ENCODE measurements at regions not wholly inside any gene's neighbourhood (a gene's known extent, or its start where the extent isn't known, plus 50 kb on each side); places are given as distances from the start of the nearest gene placed in this dataset.

DNA sequence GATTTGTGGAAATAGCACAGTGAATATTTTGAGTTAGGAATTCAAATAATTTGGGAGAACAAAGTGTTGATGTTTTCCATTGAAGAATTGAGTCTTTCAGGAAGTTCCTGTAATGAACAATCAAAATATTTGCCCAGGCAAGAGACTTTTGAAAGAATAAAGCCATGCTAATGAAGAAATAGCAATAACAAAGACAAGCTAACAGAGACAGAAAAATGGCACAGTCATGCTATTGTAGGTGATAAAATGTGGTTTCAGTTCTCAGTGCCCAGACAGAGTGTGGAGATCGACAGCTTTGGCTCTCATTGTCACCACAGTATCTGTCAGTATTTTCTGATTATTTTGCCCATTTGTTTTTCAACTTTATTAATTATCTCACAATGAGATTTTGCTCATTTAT is 490.8 kb upstream of the PIK3C3 start:
- Histone ChIP-seq H3K27me3 (replicated peaks in 1 of 2; ENCODE audit: control insufficient read depth in 2 of 2, extremely low read depth in 1 of 2, insufficient read depth in 2 of 2, low read length in 1 of 2) (no peaks in the 10 kb centered on the region), H3K4me3 (ENCODE audit: control insufficient read depth in 1 of 2, extremely low read depth in 1 of 2, low read length in 1 of 2) (no peak overlapping the region), H3K4me1 (ENCODE audit: control insufficient read depth in 1 of 2, extremely low read depth in 1 of 2, insufficient read depth in 2 of 2, low read length in 2 of 2) (no peaks in the 10 kb centered on the region), H3K36me3 (ENCODE audit: control insufficient read depth in 2 of 2, extremely low read depth in 1 of 2, insufficient read depth in 1 of 2, low read length in 1 of 2) (no peaks in the 10 kb centered on the region), H3K9me3 (no peaks in the 10 kb centered on the region), H3K27ac (ENCODE audit: low read length) (no peak overlapping the region)
- H3K27me3 Mint-ChIP-seq = no peaks in the 10 kb centered on the region
- H3K36me3 Mint-ChIP-seq = no peaks in the 10 kb centered on the region
- DNase-seq (no peak), ATAC-seq (replicated peaks in 1 of 4) (no peak)
- H3K4me3 Mint-ChIP-seq = no peak overlapping the region
- no peaks in the 10 kb centered on the region for H3K4me1 Mint-ChIP-seq
- H3K9me3 Mint-ChIP-seq = peaks cover 15 to 27% (median 16%) of the 10 kb centered on the region in 3 donors
- no peak overlapping the region for H3K27ac Mint-ChIP-seq
- ChIA-PET POLR2A (no interaction called here), CTCF (interaction anchor here in 1 of 2 donors (0.7 kb wide), 1 partner anchor 116 kb away, joined by 3 read pairs; no protein-coding TSS in a partner anchor)
- no CpG with 5 or more reads among the region's 1 CpG for WGBS (ENCODE audit: insufficient coverage)

DNA sequence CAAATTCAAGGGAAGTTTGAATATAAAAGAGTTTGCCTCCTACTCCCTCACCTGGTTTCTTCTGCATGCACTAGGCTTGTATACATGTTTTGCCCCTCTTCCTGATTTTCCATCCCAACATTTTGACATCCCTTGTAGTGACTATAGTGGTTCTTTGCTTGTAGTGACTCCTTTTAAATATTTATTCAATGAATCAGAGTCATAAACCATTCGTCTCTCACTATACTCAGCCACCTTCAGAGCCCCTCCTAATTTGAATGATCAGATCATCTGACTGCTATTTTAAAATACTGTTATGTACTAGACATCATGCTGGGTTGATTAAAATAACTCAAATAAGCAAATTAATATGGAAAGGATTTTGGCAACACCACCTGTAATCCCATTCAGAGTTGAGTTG is 492.1 kb upstream of the PIK3C3 start:
- no peak overlapping the region for H3K27ac ChIP-seq (ENCODE audit: low read length)
- ChIA-PET POLR2A (no interaction called here), CTCF (no interaction called here)
- WGBS (ENCODE audit: insufficient coverage) = no CpG with 5 or more reads among the region's 1 CpG
- no peaks in the 10 kb centered on the region for H3K36me3 ChIP-seq (ENCODE audit: control insufficient read depth in 2 of 2, extremely low read depth in 1 of 2, insufficient read depth in 1 of 2, low read length in 1 of 2)
- no peak for ATAC-seq (replicated peaks in 1 of 4)
- H3K4me3 ChIP-seq (ENCODE audit: control insufficient read depth in 1 of 2, extremely low read depth in 1 of 2, low read length in 1 of 2) = no peak overlapping the region
- H3K4me1 ChIP-seq (ENCODE audit: control insufficient read depth in 1 of 2, extremely low read depth in 1 of 2, insufficient read depth in 2 of 2, low read length in 2 of 2) = no peaks in the 10 kb centered on the region
- H3K9me3 ChIP-seq = no peaks in the 10 kb centered on the region
- Mint-ChIP-seq H3K4me1 (no peaks in the 10 kb centered on the region), H3K36me3 (no peaks in the 10 kb centered on the region), H3K27me3 (no peaks in the 10 kb centered on the region), H3K4me3 (no peak overlapping the region), H3K9me3 (peaks cover 11 to 22% (median 16%) of the 10 kb centered on the region in 3 donors), H3K27ac (no peak overlapping the region)
- no peak for DNase-seq
- no peaks in the 10 kb centered on the region for H3K27me3 ChIP-seq (replicated peaks in 1 of 2; ENCODE audit: control insufficient read depth in 2 of 2, extremely low read depth in 1 of 2, insufficient read depth in 2 of 2, low read length in 1 of 2)

DNA sequence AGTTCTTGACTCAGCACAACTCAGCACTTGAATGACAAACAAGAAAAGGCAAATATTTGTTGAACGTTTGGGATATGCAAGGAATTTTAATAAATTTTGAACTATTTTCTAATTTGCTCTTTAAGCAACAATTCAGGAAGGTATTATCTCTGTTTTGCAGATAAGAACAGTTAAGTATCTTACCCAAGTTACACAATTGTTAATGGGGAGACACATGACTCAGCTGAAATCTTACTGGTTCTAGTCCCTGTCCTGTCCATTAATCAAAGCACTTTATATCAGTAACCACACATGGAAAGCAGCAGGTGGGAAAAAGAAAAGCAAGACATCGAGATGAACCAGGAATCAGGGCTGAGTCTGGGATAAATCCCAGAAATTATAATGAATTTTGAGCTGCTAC is 493.9 kb upstream of the PIK3C3 start:
- Mint-ChIP-seq H3K4me1 (no peaks in the 10 kb centered on the region), H3K9me3 (peaks cover 13 to 22% (median 15%) of the 10 kb centered on the region in 3 donors), H3K27ac (no peak overlapping the region), H3K27me3 (no peaks in the 10 kb centered on the region), H3K36me3 (no peaks in the 10 kb centered on the region), H3K4me3 (no peak overlapping the region)
- ChIA-PET POLR2A (no interaction called here), CTCF (no interaction called here)
- Histone ChIP-seq H3K9me3 (no peaks in the 10 kb centered on the region), H3K27me3 (replicated peaks in 1 of 2; ENCODE audit: control insufficient read depth in 2 of 2, extremely low read depth in 1 of 2, insufficient read depth in 2 of 2, low read length in 1 of 2) (no peaks in the 10 kb centered on the region), H3K4me1 (ENCODE audit: control insufficient read depth in 1 of 2, extremely low read depth in 1 of 2, insufficient read depth in 2 of 2, low read length in 2 of 2) (no peaks in the 10 kb centered on the region), H3K27ac (ENCODE audit: low read length) (no peak overlapping the region), H3K36me3 (ENCODE audit: control insufficient read depth in 2 of 2, extremely low read depth in 1 of 2, insufficient read depth in 1 of 2, low read length in 1 of 2) (no peaks in the 10 kb centered on the region), H3K4me3 (ENCODE audit: control insufficient read depth in 1 of 2, extremely low read depth in 1 of 2, low read length in 1 of 2) (no peak overlapping the region)
- no peak for DNase-seq
- no CpG with 5 or more reads among the region's 2 CpGs for WGBS (ENCODE audit: insufficient coverage)
- no peak for ATAC-seq (replicated peaks in 1 of 4)

DNA sequence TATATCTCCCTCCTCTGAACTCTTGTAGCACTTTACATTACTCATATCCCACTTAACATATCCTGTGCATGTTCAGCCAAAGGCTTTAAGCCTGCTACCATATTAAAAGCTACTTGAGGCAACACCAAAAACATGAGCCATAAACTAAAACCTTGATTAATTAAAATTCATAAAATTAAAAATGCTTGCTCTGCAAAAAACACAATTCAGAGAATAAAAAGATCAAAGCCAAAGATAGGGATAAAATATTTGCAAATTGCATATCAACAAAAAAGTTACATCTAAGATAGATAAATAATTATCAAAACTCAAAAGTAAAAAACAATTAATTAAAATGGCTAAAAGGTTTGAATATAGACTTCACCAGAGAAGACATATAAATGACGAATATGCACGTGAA is 495.4 kb upstream of the PIK3C3 start:
- ChIA-PET CTCF (no interaction called here), POLR2A (no interaction called here)
- Mint-ChIP-seq H3K27ac (no peak overlapping the region), H3K4me1 (no peaks in the 10 kb centered on the region), H3K36me3 (no peaks in the 10 kb centered on the region), H3K4me3 (no peak overlapping the region), H3K27me3 (no peaks in the 10 kb centered on the region), H3K9me3 (peaks cover 12 to 17% (median 17%) of the 10 kb centered on the region in 3 donors)
- Histone ChIP-seq H3K4me1 (ENCODE audit: control insufficient read depth in 1 of 2, extremely low read depth in 1 of 2, insufficient read depth in 2 of 2, low read length in 2 of 2) (no peaks in the 10 kb centered on the region), H3K4me3 (ENCODE audit: control insufficient read depth in 1 of 2, extremely low read depth in 1 of 2, low read length in 1 of 2) (no peak overlapping the region), H3K36me3 (ENCODE audit: control insufficient read depth in 2 of 2, extremely low read depth in 1 of 2, insufficient read depth in 1 of 2, low read length in 1 of 2) (no peaks in the 10 kb centered on the region), H3K9me3 (no peaks in the 10 kb centered on the region), H3K27ac (ENCODE audit: low read length) (no peak overlapping the region), H3K27me3 (replicated peaks in 1 of 2; ENCODE audit: control insufficient read depth in 2 of 2, extremely low read depth in 1 of 2, insufficient read depth in 2 of 2, low read length in 1 of 2) (no peaks in the 10 kb centered on the region)
- no peak for ATAC-seq (replicated peaks in 1 of 4)
- DNase-seq = no peak
- no CpG with 5 or more reads among the region's 2 CpGs for WGBS (ENCODE audit: insufficient coverage)

DNA sequence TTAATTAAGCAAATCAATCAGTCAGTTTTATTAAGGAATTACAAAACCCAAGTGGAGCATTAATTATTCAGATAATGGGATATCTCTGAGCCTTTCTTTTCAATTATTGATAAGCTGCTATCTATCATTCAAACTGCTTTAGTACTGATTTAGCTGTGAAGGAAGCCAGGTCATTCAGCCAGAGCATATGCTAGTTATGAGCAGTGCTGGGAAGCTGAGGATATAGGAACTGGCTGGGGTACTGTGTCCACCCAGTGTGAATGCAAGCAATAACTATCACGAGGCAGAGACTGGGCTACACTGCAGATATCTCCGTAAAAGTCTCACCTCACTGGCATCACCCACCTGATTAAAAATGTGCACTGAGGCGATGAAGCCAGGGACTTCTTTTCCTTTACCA is 496.7 kb upstream of the PIK3C3 start:
- Histone ChIP-seq H3K4me1 (ENCODE audit: control insufficient read depth in 1 of 2, extremely low read depth in 1 of 2, insufficient read depth in 2 of 2, low read length in 2 of 2) (no peaks in the 10 kb centered on the region), H3K36me3 (ENCODE audit: control insufficient read depth in 2 of 2, extremely low read depth in 1 of 2, insufficient read depth in 1 of 2, low read length in 1 of 2) (no peaks in the 10 kb centered on the region), H3K9me3 (no peaks in the 10 kb centered on the region), H3K27ac (ENCODE audit: low read length) (no peak overlapping the region), H3K27me3 (replicated peaks in 1 of 2; ENCODE audit: control insufficient read depth in 2 of 2, extremely low read depth in 1 of 2, insufficient read depth in 2 of 2, low read length in 1 of 2) (no peaks in the 10 kb centered on the region), H3K4me3 (ENCODE audit: control insufficient read depth in 1 of 2, extremely low read depth in 1 of 2, low read length in 1 of 2) (no peak overlapping the region)
- CTCF ChIA-PET = interaction anchor here in 1 of 2 donors (0.5 kb wide), 1 partner anchor 10 kb away, joined by 3 read pairs; no protein-coding TSS in a partner anchor
- ATAC-seq (replicated peaks in 1 of 4) = no peak
- Mint-ChIP-seq H3K27ac (no peak overlapping the region), H3K4me1 (no peaks in the 10 kb centered on the region), H3K36me3 (no peaks in the 10 kb centered on the region), H3K9me3 (peaks cover 12 to 21% (median 15%) of the 10 kb centered on the region in 3 donors), H3K4me3 (no peak overlapping the region), H3K27me3 (no peaks in the 10 kb centered on the region)
- no peak for DNase-seq
- POLR2A ChIA-PET = no interaction called here
- WGBS (ENCODE audit: insufficient coverage) = 68% methylated on average over 3 of the region's 3 CpGs

DNA sequence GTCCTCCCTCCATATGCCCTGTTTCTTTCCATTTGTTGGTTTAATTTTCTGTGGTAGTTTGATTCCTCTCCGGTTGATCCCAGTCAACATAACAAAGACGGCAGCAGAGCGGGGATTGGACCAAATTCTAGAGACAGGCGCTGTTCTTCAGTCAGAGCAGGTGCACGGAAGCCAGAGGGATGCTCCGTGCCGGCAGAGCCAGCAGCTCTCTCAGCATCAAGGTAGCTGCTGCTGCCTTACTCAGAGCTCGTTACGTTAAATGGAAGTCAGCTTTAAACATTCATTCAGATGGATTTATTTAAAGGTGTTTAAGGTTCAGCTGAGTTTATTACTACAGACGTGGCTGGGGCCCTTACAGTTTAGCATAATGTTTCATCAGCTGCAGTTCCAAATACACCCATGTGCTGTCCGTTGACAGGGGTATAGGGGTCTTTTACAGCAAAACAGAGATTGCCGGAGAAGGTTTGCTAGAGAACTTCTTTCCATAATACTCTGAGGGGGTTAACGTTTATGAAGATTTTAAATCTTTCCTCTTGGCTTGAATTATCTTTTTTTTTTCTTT is 497.2 kb upstream of the PIK3C3 start:
- H3K27ac Mint-ChIP-seq = no peak overlapping the region
- H3K4me1 ChIP-seq (ENCODE audit: control insufficient read depth in 1 of 2, extremely low read depth in 1 of 2, insufficient read depth in 2 of 2, low read length in 2 of 2) = no peaks in the 10 kb centered on the region
- ChIA-PET CTCF (no interaction called here), POLR2A (no interaction called here)
- ATAC-seq (replicated peaks in 1 of 4) (no peak), DNase-seq (no peak)
- no peaks in the 10 kb centered on the region for H3K36me3 Mint-ChIP-seq
- WGBS (ENCODE audit: insufficient coverage) = 82% methylated on average over 3 of the region's 13 CpGs
- H3K4me3 ChIP-seq (ENCODE audit: control insufficient read depth in 1 of 2, extremely low read depth in 1 of 2, low read length in 1 of 2) = no peak overlapping the region
- H3K4me1 Mint-ChIP-seq = no peaks in the 10 kb centered on the region
- H3K9me3 ChIP-seq = no peaks in the 10 kb centered on the region
- peaks cover 12 to 21% (median 17%) of the 10 kb centered on the region in 3 donors for H3K9me3 Mint-ChIP-seq
- H3K27ac ChIP-seq (ENCODE audit: low read length) = no peak overlapping the region
- H3K4me3 Mint-ChIP-seq = no peak overlapping the region
- H3K27me3 ChIP-seq (replicated peaks in 1 of 2; ENCODE audit: control insufficient read depth in 2 of 2, extremely low read depth in 1 of 2, insufficient read depth in 2 of 2, low read length in 1 of 2) = no peaks in the 10 kb centered on the region
- H3K27me3 Mint-ChIP-seq = no peaks in the 10 kb centered on the region
- no peaks in the 10 kb centered on the region for H3K36me3 ChIP-seq (ENCODE audit: control insufficient read depth in 2 of 2, extremely low read depth in 1 of 2, insufficient read depth in 1 of 2, low read length in 1 of 2)

DNA sequence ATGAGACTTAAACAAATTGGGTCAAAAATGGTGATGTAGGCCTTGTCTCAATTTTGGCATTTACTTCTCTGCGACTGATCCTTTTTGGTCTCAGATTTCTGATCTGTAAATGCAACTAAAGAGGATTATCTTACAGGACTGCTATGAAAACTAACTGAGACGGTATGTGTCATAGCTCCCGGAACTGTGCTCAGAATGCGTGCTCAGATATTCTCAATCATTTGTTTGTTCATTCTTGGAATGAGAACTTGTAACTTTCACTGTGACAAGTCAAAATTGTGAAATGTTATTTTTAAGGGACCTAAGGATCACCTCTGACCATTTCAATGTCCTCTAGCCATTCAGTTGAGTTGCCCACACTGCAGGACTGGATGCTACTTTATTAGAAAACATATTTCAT is 498.2 kb upstream of the PIK3C3 start:
- 85% methylated on average over 4 of the region's 4 CpGs for WGBS (ENCODE audit: insufficient coverage)
- no peak for ATAC-seq (replicated peaks in 1 of 4)
- Mint-ChIP-seq H3K36me3 (no peaks in the 10 kb centered on the region), H3K4me3 (no peak overlapping the region), H3K4me1 (no peaks in the 10 kb centered on the region), H3K27ac (no peak overlapping the region), H3K9me3 (peaks cover 6 to 20% (median 15%) of the 10 kb centered on the region in 3 donors), H3K27me3 (no peaks in the 10 kb centered on the region)
- no peaks in the 10 kb centered on the region for H3K36me3 ChIP-seq (ENCODE audit: control insufficient read depth in 2 of 2, extremely low read depth in 1 of 2, insufficient read depth in 1 of 2, low read length in 1 of 2)
- H3K27ac ChIP-seq (ENCODE audit: low read length) = no peak overlapping the region
- H3K27me3 ChIP-seq (replicated peaks in 1 of 2; ENCODE audit: control insufficient read depth in 2 of 2, extremely low read depth in 1 of 2, insufficient read depth in 2 of 2, low read length in 1 of 2) = no peaks in the 10 kb centered on the region
- no peak for DNase-seq
- no peaks in the 10 kb centered on the region for H3K4me1 ChIP-seq (ENCODE audit: control insufficient read depth in 1 of 2, extremely low read depth in 1 of 2, insufficient read depth in 2 of 2, low read length in 2 of 2)
- ChIA-PET CTCF (no interaction called here), POLR2A (no interaction called here)
- no peak overlapping the region for H3K4me3 ChIP-seq (ENCODE audit: control insufficient read depth in 1 of 2, extremely low read depth in 1 of 2, low read length in 1 of 2)
- H3K9me3 ChIP-seq = no peaks in the 10 kb centered on the region

Data from T-cell (primary cell).